ENCODE measurements at regions not wholly inside any gene's neighbourhood (a gene's known extent, or its start where the extent isn't known, plus 50 kb on each side); places are given as distances from the start of the nearest gene placed in this dataset.

- no peak for DNase-seq
Observed at GRCh38 chr10:3996697-3997096, 211.7 kb upstream of the KLF6 start.

- DNase-seq: no peak
Observed at GRCh38 chr10:3995302-3996210, 210.5 kb upstream of the KLF6 start.

GRCh38 chr10:3992382-3993178 lies 207.6 kb upstream of the KLF6 start:
- no peak for DNase-seq

- no peak for DNase-seq
Observed at GRCh38 chr10:3990307-3990706, 205.3 kb upstream of the KLF6 start.

GRCh38 chr10:3987143-3987974 lies 202.3 kb upstream of the KLF6 start:
- DNase-seq: no peak

GRCh38 chr10:3986493-3987142 lies 201.6 kb upstream of the KLF6 start:
- DNase-seq: no peak

- DNase-seq: no peak
Observed at GRCh38 chr10:3982746-3983442, 197.9 kb upstream of the KLF6 start.

GRCh38 chr10:3981300-3981699 lies 196.3 kb upstream of the KLF6 start:
- no peak for DNase-seq

GRCh38 chr10:3980660-3981059 lies 195.7 kb upstream of the KLF6 start:
- no peak for DNase-seq

GRCh38 chr10:3980144-3980543 lies 195.1 kb upstream of the KLF6 start:
- no peak for DNase-seq

- no peak for DNase-seq
Observed at GRCh38 chr10:3978761-3979160, 193.8 kb upstream of the KLF6 start.

- DNase-seq: no peak
Observed at GRCh38 chr10:3978174-3978573, 193.2 kb upstream of the KLF6 start.

GRCh38 chr10:3977761-3978160 lies 192.8 kb upstream of the KLF6 start:
- no peak for DNase-seq

- DNase-seq: no peak
Observed at GRCh38 chr10:3976718-3977117, 191.7 kb upstream of the KLF6 start.

GRCh38 chr10:3976171-3976570 lies 191.2 kb upstream of the KLF6 start:
- no peak for DNase-seq

GRCh38 chr10:3975016-3975415 lies 190.0 kb upstream of the KLF6 start:
- no peak for DNase-seq

GRCh38 chr10:3972460-3973301 lies 187.7 kb upstream of the KLF6 start:
- DNase-seq: no peak

GRCh38 chr10:3971713-3972112 lies 186.7 kb upstream of the KLF6 start:
- DNase-seq: no peak

- no peak for DNase-seq
Observed at GRCh38 chr10:3969876-3970666, 185.1 kb upstream of the KLF6 start.

- DNase-seq: no peak
Observed at GRCh38 chr10:3968727-3969126, 183.7 kb upstream of the KLF6 start.
